ENCODE measurements at regions not wholly inside any gene's neighbourhood (a gene's known extent, or its start where the extent isn't known, plus 50 kb on each side); places are given as distances from the start of the nearest gene placed in this dataset.
"Not testable (repeated sequence)": the region's sequence is repeated elsewhere in the genome, so short reads cannot be mapped to it uniquely, and the experiment has no call there.

DNA sequence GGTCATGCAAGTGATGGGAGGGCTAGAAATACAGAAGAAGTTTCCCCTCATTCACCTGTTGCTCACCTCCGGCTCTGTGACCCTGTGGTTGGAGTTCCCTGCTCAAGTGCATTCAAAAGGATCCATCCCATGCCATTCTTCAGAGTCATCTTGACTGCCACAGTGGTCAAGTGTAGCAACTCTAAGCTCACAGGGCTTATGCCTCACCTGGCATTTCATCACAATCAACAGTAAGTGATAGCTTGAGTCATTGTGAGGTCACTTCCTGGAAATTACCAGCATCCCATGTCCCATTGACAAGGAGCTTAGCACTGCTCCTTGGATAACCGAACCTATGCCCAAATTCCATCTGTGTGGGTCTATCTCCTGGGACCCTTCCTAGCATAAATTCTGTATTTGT, 55.6 kb downstream of the OR4C45 start:
- DNase-seq (ENCODE audit: low spot score): no peak

DNA sequence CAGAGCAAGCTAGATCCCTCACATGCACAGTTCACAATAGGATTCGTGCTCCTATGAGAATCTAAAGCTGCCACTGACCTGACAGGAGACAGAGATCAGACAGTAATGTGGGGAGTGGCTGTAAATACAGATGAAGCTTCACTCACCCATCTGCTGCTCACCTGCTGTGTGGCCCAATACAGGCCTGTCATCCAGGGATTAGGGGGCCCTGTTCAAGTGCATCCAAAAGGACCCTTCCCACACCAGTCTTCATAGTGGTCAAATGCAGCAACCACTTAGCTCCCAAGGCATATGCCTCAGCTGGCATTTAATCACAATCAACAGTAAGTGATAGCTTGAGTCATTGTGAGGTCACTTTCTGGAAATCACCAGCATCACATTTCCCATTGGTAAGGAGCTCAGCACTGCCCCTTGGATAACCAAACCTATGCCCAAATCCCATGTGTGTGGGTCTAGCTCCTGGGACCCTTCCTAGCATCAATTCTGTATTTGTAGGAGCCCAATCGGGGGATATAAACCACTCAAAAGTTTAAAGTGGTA, 65.6 kb downstream of the OR4C45 start:
- no peak for DNase-seq (ENCODE audit: low spot score)

DNA sequence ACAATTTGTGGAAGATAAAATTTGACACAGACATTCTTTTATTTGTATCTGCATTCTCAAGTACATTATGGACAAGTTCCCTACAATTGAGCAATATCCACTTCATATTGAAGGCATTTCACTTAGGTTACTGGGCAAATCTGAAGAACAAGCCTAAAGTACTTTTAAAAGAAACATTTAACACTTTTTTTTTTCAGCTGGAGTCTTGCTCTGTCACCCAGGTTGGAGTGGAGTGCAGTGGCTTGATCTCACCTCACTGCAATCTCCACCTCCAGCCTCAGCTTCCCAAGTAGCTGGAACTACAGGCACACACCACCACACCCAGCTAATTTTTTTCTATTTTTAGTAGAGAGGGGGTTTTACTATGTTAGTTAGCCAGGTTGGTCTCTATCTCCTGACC, 70.2 kb downstream of the OR4C45 start:
- DNase-seq (ENCODE audit: low spot score): no peak

DNA sequence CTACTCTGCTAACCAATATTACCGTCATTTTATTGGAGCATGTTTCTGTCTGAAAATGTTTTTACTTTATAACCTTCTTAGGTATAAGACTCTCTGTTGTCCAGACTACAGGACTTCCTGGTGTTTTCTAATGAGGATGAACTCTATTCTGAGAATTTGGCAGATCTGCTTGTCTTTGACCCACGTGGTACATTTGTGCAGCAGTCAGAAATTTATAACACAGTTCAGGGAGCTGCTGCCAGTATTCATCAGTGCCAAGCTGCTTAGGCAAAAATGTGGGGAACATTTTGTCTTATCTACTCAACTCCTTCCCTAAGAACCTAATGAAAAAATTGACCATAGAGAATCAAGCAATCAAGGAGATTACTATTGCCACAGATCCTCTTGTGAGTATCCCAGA, 108.0 kb downstream of the OR4C45 start:
- not testable (repeated sequence) for DNase-seq (ENCODE audit: low spot score)

DNA sequence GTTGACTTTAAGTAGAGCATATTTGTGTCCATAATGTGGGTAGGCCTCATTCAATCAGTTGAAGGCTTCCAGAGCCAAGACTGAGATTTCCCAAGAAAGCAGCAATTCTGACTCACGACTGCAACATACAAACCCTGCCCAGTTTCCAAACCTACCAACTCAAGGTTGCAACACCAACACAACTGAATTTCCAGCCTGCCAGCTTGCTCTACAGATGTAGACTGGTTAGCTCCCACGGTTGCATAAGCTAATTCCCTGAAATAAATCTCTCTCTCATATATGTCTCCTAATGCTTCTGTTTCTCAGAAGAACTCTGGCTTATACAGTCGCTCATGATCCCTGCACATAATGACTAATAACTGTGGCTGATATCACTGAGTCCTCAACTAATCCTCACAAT, 113.6 kb downstream of the OR4C45 start:
- DNase-seq (ENCODE audit: low spot score): not testable (repeated sequence)

DNA sequence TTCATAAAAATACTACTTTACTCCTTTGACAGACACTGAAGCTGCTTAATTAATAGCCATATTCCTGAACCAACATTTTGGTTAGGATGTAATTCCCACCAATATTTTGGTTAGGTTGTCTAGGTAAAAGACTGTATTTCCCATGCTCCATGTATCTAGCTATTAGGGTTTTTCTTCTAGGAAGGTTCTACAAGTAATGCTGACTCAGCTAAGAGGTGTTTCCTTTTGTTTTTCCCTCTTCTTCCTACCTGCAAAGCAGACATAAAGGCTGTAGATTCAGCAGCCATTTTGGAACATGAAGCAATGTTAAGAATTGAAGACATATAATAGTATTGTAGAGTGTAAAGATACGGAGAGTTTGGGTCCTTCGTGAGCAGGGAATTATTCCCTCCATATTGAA, 115.3 kb downstream of the OR4C45 start:
- DNase-seq (ENCODE audit: low spot score): not testable (repeated sequence)

DNA sequence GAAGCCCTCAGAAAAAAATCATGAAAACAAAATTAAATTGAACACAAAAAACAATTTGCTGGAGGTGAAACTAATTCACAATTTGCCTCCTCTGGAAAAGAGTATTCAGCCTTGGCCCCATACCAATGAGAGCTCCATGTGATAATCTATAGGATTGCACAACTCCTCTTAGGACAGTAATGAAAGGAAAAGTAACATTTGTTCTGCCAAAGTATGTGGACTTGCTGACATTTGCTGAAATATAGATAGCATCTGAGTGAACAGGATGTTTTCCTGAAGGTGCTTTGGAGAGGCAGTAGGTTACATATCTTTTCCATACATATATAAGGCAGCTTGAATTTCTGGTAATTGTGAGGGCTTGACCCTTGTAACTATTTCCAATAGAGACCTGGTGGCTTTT, 122.8 kb downstream of the OR4C45 start:
- no peak for DNase-seq (ENCODE audit: low spot score)

DNA sequence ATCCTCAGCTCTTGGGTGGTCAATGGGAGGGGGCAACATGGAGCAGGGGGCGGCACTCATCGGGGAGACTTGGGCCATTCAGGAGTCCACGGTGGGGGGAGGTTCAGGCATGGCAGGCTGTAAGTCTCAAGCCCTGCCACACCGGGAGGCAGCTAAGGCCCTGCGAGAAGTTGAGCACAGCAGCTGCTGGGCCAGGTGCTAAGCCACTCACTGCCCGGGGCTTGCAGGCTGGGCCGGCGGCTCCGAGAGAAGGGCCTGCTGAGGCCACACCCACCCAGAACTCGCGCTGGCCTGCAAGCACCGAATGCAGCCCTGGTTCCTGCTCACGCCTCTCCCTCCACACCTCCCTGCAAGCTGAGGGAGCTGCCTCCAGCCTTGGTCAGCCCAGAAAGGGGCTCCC, 131.4 kb downstream of the OR4C45 start:
- DNase-seq (ENCODE audit: low spot score): no peak

DNA sequence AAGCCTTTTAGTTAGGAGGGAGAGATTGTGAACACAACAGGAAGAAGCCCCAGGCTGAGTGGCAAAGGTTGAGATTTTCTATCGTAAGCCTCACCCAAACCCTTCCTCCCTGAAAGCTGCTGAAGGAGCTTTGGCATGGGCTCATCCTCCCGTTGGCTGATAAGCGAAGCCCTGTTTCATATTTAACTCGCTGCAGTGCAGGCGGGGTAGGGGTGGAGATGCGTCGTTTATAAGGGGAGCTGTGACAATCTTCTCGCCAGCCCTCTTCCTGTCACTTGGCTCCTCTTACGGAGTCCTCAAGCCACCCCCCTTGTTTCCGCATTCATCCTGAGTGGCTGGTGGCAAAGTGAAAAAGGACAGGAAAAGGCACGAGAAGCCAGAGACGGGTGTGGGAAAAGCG, 137.0 kb downstream of the OR4C45 start:
- no peak for DNase-seq (ENCODE audit: low spot score)

DNA sequence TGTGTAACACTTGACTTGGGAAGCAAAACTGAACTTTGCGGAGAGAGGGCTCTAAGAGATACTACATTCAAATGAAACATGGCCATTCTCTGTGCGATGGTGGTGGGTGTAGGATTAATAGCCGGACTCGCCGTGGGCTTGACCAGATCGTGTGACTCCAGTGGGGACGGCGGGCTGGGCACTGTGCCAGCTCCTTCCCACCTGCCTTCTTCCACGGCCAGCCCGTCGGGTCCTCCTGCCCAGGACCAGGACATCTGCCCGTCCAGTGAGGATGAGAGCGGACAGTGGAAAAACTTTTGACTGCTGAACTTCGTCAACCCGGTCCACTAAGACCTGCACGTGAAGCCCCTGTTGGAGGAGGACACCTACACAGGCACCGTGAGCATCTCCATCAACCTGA, 137.4 kb downstream of the OR4C45 start:
- DNase-seq (ENCODE audit: low spot score): no peak

DNA sequence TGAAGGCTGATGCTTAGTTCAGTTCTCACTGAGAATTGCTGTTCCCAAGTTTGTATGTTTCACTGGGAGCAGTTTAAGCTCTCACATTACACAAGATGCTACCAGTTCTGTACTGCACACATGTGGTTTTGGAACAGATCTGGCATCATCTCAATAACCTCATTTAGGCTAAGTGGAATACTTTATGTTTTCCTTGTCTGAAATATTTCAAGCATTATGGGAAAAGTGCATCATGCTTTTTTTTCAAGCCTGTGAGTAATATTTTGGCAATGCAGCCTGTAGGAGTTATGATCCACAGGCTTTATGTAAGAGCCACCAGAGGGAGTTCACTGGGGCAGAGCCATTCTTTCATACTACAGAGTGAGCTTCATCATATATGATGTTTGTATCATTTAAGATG, 141.5 kb downstream of the OR4C45 start:
- no peak for DNase-seq (ENCODE audit: low spot score)

DNA sequence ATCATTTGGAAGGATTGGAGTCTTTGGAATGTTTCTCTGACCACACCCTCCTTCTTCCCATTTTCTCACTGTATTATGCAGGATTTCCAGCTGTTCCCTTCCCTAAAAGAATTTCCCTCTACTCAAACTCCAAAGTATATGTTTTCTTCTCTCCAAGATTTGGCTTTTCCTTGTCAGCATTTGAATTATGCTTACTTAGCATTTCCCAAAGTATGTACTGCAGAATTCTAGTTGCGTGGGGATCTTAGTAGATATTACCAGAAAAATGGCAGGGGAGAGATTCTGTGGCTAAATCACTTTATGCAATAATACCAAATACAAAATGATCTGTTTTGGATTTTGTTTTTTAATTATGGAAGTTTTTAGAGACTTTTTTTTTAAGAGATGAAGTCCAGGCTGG, 142.3 kb downstream of the OR4C45 start:
- DNase-seq (ENCODE audit: low spot score): no peak

DNA sequence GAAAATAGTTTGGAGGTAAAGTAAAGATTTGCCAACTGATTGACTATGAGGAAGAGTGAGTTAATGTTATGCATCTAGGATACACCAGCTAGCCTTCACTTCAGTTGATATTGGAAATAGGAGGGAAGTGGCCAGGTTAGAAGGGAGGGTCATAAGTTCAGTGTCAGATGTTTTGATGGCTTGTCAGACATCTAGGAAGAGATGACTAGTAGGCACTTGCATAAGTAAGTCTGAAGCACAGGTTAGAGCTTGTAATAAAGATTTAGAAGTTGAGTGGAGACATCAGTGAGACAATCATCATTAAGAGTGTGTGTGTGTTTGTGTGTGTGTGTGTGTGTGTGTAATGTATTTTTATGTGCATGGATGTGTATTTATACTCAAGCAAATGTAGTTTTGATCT, 146.1 kb downstream of the OR4C45 start:
- DNase-seq (ENCODE audit: low spot score): no peak

DNA sequence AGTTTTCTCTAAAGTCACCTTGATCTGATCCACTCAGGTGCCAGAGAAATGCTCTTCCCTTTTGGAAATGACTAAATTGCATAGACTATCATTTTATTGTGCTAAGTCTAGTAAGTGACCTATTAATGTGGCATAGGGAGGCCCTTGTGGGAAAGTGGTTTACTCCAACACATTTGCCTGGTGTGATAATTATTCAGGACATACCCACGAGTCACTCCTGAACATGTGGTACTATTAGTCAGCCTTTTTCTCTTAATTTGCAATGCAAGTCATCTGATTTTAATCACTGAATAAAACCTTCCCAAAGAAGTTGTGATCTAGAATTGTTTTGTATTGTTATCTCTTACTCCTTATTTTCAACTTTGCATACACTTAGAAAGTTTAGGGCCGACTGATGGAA, 148.7 kb downstream of the OR4C45 start:
- no peak for DNase-seq (ENCODE audit: low spot score)

DNA sequence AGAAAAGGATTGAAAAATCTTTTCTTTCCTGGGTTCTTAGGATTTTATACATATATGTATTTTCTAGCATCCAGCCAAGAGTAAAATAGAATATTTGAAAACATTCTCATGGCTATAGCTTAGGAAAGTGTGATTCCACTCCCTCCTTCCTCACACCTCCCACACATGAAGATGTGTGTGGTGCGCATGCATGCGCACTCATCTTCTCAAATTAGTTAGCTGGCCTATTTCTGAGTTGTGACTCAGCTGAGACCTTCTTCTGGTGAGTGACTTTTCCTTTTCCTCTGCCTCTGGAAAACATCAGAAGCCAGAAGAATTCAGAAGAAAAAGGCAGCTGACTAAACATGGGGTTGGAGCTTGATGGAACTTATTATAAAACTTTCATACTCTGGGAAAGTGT, 149.8 kb downstream of the OR4C45 start:
- DNase-seq (ENCODE audit: low spot score): no peak

DNA sequence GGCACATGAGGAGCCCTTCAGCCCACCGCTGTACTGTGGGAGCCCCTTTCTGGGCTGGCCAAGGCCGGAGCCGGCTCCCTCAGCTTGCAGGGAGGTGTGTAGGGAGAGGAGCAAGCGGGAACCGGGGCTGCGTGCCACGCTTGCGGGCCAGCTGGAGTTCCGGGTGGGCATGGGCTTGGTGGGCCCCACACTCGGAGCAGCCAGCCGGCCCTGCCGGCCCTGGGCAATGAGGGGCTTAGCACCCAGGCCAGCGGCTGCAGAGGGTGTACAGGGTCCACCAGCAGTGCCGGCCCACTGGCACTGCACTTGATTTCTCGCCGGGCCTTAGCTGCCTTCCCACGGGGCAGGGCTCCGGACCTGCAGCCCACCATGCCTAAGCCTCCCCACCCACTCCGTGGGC, 150.5 kb downstream of the OR4C45 start:
- DNase-seq (ENCODE audit: low spot score): not testable (repeated sequence)

DNA sequence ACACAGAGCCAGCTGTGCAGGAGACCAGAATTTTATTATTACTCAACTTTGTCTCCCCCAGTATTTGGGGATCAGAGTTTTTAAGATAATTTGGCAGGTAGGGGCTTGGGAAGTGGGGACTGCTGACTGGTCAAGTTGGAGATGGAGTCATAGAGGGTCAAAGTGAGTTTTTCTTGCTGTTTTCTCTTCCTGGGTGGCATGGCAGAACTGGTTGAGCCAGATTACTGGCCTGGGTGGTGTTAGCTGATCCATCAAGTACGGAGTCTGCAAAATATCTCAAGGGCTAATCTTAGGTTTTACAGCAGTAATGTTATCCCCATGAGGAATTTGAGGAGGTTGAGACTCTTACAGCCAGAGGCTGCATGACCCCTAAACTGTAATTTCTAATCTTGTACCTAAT, 153.5 kb downstream of the OR4C45 start:
- no peak for DNase-seq (ENCODE audit: low spot score)

DNA sequence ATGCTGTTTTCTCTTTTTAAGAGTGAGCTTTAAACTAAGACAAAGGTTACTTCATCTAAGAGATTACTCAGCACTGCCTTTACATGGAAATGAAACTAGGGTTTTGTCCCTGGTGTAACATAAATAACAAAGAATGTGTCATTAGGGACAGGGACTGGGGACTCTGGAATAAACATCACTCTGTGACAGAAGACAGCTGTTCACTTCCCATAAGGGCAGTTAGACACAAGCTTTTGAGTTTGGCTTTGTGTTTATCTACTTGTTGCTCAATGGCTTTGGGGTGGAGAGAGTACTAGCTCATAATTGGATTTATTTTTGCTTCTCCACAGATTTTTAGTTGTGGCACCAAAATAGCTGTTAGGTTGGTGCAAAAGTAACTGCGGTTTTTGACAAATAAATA, 154.5 kb downstream of the OR4C45 start:
- DNase-seq (ENCODE audit: low spot score): no peak

DNA sequence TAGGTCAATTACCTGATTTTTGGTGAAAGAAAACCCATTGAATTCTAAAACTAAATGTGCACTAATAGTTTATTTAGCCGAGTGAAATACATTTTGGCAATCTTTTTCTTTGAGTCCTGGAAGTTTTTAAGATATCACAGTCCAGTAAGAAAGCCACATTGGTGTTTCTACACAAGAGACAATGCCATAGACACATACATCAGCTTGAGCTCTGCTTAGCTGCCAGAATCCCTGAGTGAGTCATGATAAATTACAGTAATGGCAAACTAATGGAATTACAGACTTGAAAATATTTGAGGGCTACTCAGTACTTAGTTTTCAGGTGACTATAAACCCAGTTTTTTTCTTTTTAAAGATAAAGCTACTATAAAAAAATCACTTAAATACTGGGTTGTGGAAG, 155.4 kb downstream of the OR4C45 start:
- DNase-seq (ENCODE audit: low spot score): no peak

DNA sequence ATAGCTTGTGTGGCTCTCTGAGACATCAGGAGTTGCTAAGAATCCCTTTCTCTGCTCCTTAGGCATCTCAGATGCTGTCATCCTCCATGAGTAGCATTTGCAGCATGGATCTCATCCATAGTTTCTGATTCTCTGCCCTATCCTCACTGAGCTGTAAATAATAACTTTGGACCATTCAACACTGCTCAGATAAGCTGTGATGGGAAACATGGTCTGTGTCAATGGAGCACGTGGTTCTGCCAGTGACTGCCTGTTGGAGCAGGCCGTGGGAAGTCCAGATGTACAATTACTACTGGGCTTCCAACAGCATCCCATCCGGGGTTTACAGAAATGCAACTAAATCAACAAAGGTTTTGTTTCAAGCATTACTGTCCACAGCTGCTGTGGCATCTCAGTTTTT, 160.1 kb downstream of the OR4C45 start:
- DNase-seq (ENCODE audit: low spot score): no peak

DNA sequence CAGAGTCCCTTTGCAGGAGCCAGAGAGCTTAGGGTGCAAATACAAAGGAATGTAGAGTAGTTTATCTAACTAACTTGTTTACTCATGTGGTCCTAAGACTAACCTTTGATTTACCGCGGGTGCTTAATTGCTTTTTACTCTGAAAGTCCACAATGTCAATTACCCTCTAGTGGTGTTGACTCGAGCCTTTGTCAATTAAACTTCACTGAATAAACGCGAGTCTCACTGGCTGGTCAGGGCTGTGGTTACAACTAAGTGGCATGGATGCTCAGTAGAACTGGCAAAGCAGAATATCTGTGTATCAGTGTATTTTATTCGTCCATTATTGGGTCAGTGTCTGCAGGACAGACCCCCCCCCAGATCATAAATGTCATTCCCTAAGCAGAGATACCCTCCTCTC, 181.7 kb downstream of the OR4C45 start:
- DNase-seq (ENCODE audit: low spot score): no peak

DNA sequence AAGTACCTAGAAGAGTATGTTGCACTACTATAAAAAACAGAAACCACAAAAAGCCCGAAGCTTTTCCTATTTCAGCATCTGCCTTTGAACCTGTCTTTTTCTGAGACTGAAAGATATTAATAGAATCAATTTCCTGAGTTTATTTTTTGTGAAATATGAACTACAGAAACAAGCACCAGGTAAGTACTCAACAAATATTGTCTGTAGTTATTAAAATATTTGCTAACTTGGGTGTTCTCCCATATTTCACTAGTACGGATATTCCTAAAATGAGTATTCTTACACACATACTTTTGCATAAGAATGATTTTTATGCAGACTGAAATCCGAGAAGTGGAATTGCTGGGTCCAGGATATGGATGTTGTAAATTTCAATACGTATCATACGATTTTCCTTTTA, 188.0 kb downstream of the OR4C45 start:
- DNase-seq (ENCODE audit: low spot score): no peak

DNA sequence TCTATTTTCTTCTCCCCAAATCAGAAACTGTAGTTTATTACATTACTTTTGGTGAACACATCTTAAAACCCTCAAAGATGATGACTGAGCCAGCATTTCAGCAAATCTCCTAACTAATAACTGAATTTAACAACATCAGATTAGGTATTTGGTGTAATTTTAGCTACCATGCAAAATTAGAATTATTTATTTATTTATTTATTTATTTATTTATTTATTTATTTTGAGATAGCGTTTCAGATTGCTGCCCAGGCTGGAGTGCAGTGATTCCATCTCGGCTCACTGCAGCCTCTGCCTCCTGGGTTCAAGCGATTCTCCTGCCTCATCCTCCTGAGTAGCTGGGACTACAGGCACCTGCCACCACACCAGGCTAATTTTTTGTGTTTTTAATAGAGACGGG, 205.7 kb downstream of the OR4C45 start:
- DNase-seq (ENCODE audit: low spot score): not testable (repeated sequence)

DNA sequence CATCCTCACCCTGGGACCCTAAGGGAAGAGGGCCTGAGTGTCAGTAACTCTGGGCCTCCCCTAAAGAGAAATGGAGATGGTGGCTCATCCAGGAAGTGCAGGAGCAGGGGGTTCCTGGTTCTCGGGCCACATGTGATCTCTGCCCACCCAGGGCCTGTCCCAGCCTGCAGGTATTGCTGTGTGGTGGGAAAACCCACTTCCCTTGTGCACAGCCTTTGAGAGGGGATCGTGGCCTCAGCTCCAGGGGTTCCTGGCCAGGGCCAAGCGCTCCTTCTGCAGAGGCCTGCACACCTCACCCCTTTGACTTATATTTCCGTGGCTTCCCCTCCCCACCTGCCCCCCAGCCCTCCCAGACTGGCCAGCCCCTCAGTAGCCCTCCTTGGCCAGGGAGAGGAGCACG, 213.5 kb downstream of the OR4C45 start:
- no peak for DNase-seq (ENCODE audit: low spot score)

DNA sequence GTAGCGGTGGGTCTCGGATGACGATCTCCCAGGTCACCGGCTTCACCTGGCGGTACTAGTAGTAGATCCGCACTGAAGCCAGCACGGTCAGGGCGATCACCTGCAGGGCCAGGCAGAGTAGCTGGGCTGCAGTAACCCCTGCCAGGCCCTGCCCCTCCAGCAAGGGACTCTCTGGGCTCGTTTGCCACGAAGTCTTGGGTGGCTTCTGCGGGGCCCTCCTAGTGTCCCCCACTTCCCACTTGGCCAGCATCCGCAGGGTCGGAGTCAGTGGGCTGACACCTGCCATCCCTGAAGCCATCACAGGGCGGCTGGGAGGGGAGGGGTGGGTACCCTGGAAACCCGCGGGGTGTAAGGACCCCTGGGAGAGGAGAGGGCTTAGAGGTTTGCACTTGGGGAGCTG, 214.0 kb downstream of the OR4C45 start:
- no peak for DNase-seq (ENCODE audit: low spot score)

All from D341Med (cell line).